Fibroblast of lung (primary cell): ENCODE measurements at regions not wholly inside any gene's neighbourhood (a gene's known extent, or its start where the extent isn't known, plus 50 kb on each side); places are given as distances from the start of the nearest gene placed in this dataset.

Source experiments
- DNase-seq, 2 donors: peaks; one replicate each; pipeline versions ENCODE4 v3.0.0 to v3.0.0-alpha.2; 2010; ENCODE audit warnings: low read depth in 2 of 2
- H2AFZ ChIP-seq: 2 replicates; pipeline ENCODE4 v1.5.1; 2012; ENCODE audit warnings: low read length, control low read depth, inconsistent platforms
- H3K27ac ChIP-seq: 2 replicates; pipeline ENCODE4 v1.5.1; 2011; ENCODE audit warnings: low read length, control low read depth; ENCODE audit not compliant: insufficient read depth
- H3K27me3 ChIP-seq: 2 replicates; pipeline ENCODE4 v1.5.1; 2011; ENCODE audit warnings: mild to moderate bottlenecking, low read length; ENCODE audit not compliant: control insufficient read depth, insufficient read depth
- H3K36me3 ChIP-seq: 2 replicates; pipeline ENCODE4 v1.5.1; 2011; ENCODE audit warnings: low read length; ENCODE audit not compliant: control insufficient read depth, insufficient read depth
- H3K4me1 ChIP-seq: 2 replicates; pipeline ENCODE4 v1.5.1; 2011; ENCODE audit warnings: low read length; ENCODE audit not compliant: control insufficient read depth, insufficient read depth; ENCODE audit errors: extremely low read depth
- H3K4me2 ChIP-seq: 2 replicates; pipeline ENCODE4 v1.5.1; 2011; ENCODE audit warnings: low read length, control low read depth; ENCODE audit not compliant: insufficient read depth; ENCODE audit errors: extremely low read depth
- H3K4me3 ChIP-seq, 4 experiments: fragments of 200-600 bp in 1 of 4; sonication (generic) in 1 of 4; replicated peaks in 1 of 4; 2 replicates each; pipeline ENCODE4 v1.5.1; 2011 to 2016; ENCODE audit warnings: low read length in 4 of 4, low read depth in 3 of 4, mild to moderate bottlenecking in 3 of 4, control low read depth in 2 of 4, inconsistent platforms in 1 of 4, mixed read lengths in 1 of 4; ENCODE audit not compliant: insufficient read depth in 1 of 4; ENCODE audit errors: control extremely low read depth in 1 of 4
- H3K79me2 ChIP-seq: 2 replicates; pipeline ENCODE4 v1.5.1; 2012; ENCODE audit warnings: mild to moderate bottlenecking, low read length, inconsistent platforms; ENCODE audit not compliant: control insufficient read depth, insufficient read depth
- H3K9ac ChIP-seq: 2 replicates; pipeline ENCODE4 v1.5.1; 2011; ENCODE audit warnings: mild to moderate bottlenecking, low read length, control low read depth; ENCODE audit not compliant: insufficient read depth
- H3K9me3 ChIP-seq: 2 replicates; pipeline ENCODE4 v1.5.1; 2012; ENCODE audit warnings: low read depth, low read length; ENCODE audit not compliant: control insufficient read depth, insufficient read depth
- H4K20me1 ChIP-seq: 2 replicates; pipeline ENCODE4 v1.5.1; 2011; ENCODE audit warnings: low read length; ENCODE audit not compliant: control insufficient read depth, insufficient read depth; ENCODE audit errors: extremely low read depth
- CTCF ChIP-seq, 2 donors: IDR thresholded peaks in 1 of 2; conservative IDR thresholded peaks in 1 of 2; 1 replicate in 1 of 2; 2 replicates in 1 of 2; pipeline ENCODE4 v1.5.1; 2011 to 2012; ENCODE audit warnings: low read length in 2 of 2, control low read depth in 1 of 2, inconsistent platforms in 1 of 2, low read depth in 1 of 2, mild to moderate bottlenecking in 1 of 2
- EZH2 ChIP-seq: IDR thresholded peaks from 2 replicates; pipeline ENCODE4 v1.5.1; 2012; ENCODE audit warnings: low read length, control low read depth, mild to moderate bottlenecking; ENCODE audit errors: missing control alignments

GRCh38 chr17:6231465-6231864, 161.3 kb downstream of the WSCD1 start:
- no peaks in the 10 kb centered on the region for H3K27me3 ChIP-seq
- H3K4me2 ChIP-seq: no peak overlapping the region
- H3K4me1 ChIP-seq: no peaks in the 10 kb centered on the region
- no peaks in the 10 kb centered on the region for H4K20me1 ChIP-seq
- no peak overlapping the region for H2AFZ ChIP-seq
- no peak overlapping the region for H3K4me3 ChIP-seq
- no peak for DNase-seq
- no peaks in the 10 kb centered on the region for H3K9me3 ChIP-seq
- H3K79me2 ChIP-seq: no peaks in the 10 kb centered on the region
- TF ChIP-seq EZH2 (no peak), CTCF (conservative IDR thresholded peaks at IDR 0.05 in 1 of 2, IDR thresholded peaks at IDR 0.05 in 1 of 2; ENCODE audit: low read depth in 1 of 2, low read length in 2 of 2) (no peak)
- H3K27ac ChIP-seq: no peak overlapping the region
- H3K9ac ChIP-seq: no peak overlapping the region
- no peaks in the 10 kb centered on the region for H3K36me3 ChIP-seq

GRCh38 chr17:6218333-6218732, 148.2 kb downstream of the WSCD1 start:
- TF ChIP-seq EZH2: no peak
- no peak for TF ChIP-seq CTCF (conservative IDR thresholded peaks at IDR 0.05 in 1 of 2, IDR thresholded peaks at IDR 0.05 in 1 of 2; ENCODE audit: low read depth in 1 of 2, low read length in 2 of 2)

GRCh38 chr17:6215071-6216035, 145.2 kb downstream of the WSCD1 start:
- TF ChIP-seq CTCF (conservative IDR thresholded peaks at IDR 0.05 in 1 of 2, IDR thresholded peaks at IDR 0.05 in 1 of 2; ENCODE audit: low read depth in 1 of 2, low read length in 2 of 2): no peak
- no peak for TF ChIP-seq EZH2
- H4K20me1 ChIP-seq: no peaks in the 10 kb centered on the region
- H3K4me3 ChIP-seq: no peak overlapping the region
- no peaks in the 10 kb centered on the region for H3K27me3 ChIP-seq
- no peak overlapping the region for H3K27ac ChIP-seq
- no peak overlapping the region for H3K9ac ChIP-seq
- no peaks in the 10 kb centered on the region for H3K9me3 ChIP-seq
- no peaks in the 10 kb centered on the region for H3K4me1 ChIP-seq
- no peak overlapping the region for H2AFZ ChIP-seq
- no peak overlapping the region for H3K4me2 ChIP-seq
- DNase-seq: no peak
- H3K79me2 ChIP-seq: no peaks in the 10 kb centered on the region
- H3K36me3 ChIP-seq: no peaks in the 10 kb centered on the region

More at GRCh38 chr17:6218333-6218732, 148.2 kb downstream of the WSCD1 start:
- Histone ChIP-seq H3K4me1 (no peaks in the 10 kb centered on the region), H2AFZ (no peak overlapping the region), H3K9me3 (no peaks in the 10 kb centered on the region), H3K27ac (no peak overlapping the region), H4K20me1 (no peaks in the 10 kb centered on the region), H3K27me3 (no peaks in the 10 kb centered on the region), H3K79me2 (no peaks in the 10 kb centered on the region), H3K9ac (no peak overlapping the region), H3K4me2 (no peak overlapping the region), H3K4me3 (no peak overlapping the region), H3K36me3 (no peaks in the 10 kb centered on the region)
- no peak for DNase-seq
